ENCODE measurements at regions not wholly inside any gene's neighbourhood (a gene's known extent, or its start where the extent isn't known, plus 50 kb on each side); places are given as distances from the start of the nearest gene placed in this dataset.
A peak's percentile ranks its signal among the peaks of the same experiment; 100 is the strongest.

GRCh38 chr11:59271247-59271755 is 58.6 kb upstream of the MPEG1 start:
- Mint-ChIP-seq H3K9me3 (no peaks in the 10 kb centered on the region), H3K36me3 (peaks cover under 1% of the 10 kb centered on the region), H3K4me1 (peaks cover 76% of the 10 kb centered on the region), H3K27ac (peak overlapping the region; percentile 98), H3K4me3 (peak overlapping the region; percentile 49), H3K27me3 (no peaks in the 10 kb centered on the region)
- ATAC-seq (ENCODE audit: low read depth) (no peak), DNase-seq (ENCODE audit: low spot score in 2 of 2) (no peak)

DNA sequence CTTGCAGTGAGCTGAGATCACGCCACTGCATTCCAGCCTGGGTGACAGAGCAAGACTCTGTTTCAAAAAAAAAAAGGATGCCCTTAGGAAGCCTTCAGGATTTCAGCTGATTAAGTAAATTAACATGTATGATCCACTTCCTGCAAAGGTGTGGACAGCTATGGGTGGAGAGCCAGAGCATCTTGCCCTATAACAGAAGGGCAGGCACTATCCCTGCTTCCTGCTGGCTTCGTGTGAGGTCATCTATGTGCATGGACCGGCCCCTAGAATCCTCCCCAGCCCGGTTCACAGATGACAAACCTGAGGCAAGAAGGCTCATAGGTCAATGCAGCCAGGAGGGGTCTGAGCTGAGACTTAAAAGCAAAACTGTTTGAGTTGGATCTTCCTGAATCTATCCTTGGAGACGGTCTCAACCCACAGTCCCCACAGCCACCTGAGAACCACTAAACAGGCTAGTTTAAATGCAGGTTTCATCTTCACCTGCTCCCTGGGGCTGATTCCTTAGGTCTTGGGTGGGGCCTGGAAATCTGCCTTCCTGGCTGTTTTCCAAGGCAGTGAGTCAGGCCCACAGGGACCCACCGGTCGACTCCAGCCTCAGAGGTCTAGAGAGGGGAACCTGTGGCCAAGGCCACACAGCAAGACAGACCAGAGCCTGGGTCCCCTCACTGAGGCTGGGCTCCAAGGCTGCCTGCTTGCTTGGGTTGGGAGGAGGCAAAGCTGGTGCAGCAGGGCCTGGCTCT is 55.2 kb upstream of the MPEG1 start:
- H3K27me3 Mint-ChIP-seq, result no peaks in the 10 kb centered on the region
- no peak overlapping the region for H3K4me3 Mint-ChIP-seq
- no peak for ATAC-seq (ENCODE audit: low read depth)
- H3K4me1 Mint-ChIP-seq, result peaks cover 54% of the 10 kb centered on the region
- H3K27ac Mint-ChIP-seq, result peak overlapping the region; percentile 63
- H3K9me3 Mint-ChIP-seq, result no peaks in the 10 kb centered on the region
- no peaks in the 10 kb centered on the region for H3K36me3 Mint-ChIP-seq
- DNase-seq (ENCODE audit: low spot score in 2 of 2), result no peak

GRCh38 chr11:59267196-59267595 is 54.5 kb upstream of the MPEG1 start:
- Mint-ChIP-seq H3K9me3 (no peaks in the 10 kb centered on the region), H3K27ac (peak overlapping the region; percentile 56), H3K36me3 (no peaks in the 10 kb centered on the region), H3K27me3 (no peaks in the 10 kb centered on the region), H3K4me1 (peaks cover 52% of the 10 kb centered on the region), H3K4me3 (no peak overlapping the region)
- ATAC-seq (ENCODE audit: low read depth), result peak; percentile 10
- DNase-seq (ENCODE audit: low spot score in 2 of 2), result no peak

GRCh38 chr11:59266491-59266890 is 53.8 kb upstream of the MPEG1 start:
- Mint-ChIP-seq H3K27ac (peak overlapping the region; percentile 62), H3K9me3 (no peaks in the 10 kb centered on the region), H3K4me3 (no peak overlapping the region), H3K27me3 (no peaks in the 10 kb centered on the region), H3K36me3 (no peaks in the 10 kb centered on the region), H3K4me1 (peaks cover 44% of the 10 kb centered on the region)
- DNase-seq (ENCODE audit: low spot score in 2 of 2) (no peak), ATAC-seq (ENCODE audit: low read depth) (no peak)

DNA sequence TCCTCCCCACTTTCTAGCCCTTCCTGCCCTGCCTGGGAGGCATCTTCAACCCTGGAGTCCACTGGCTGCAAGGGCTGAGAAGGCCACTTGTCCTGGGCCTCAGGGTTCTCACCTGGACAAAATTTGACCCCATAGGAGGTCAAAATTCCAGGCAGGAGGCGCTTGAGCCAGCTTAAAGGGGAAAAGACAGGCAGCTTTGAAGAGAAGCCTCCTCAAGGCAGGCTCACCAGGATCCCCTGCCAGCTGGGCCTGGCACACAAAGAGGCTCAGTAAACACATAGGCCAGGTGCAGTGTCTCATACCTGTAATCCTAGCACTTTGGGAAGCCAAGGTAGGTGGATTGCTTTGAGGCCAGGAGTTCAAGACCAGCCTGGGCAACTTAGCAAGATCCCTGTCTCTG is 53.0 kb upstream of the MPEG1 start:
- Mint-ChIP-seq H3K36me3 (no peaks in the 10 kb centered on the region), H3K4me1 (peaks cover 39% of the 10 kb centered on the region), H3K4me3 (no peak overlapping the region), H3K9me3 (no peaks in the 10 kb centered on the region), H3K27me3 (no peaks in the 10 kb centered on the region), H3K27ac (peak overlapping the region; percentile 62)
- no peak for ATAC-seq (ENCODE audit: low read depth)
- DNase-seq (ENCODE audit: low spot score in 2 of 2), result no peak

GRCh38 chr11:59264736-59265135 is 52.0 kb upstream of the MPEG1 start:
- Mint-ChIP-seq H3K4me3 (no peak overlapping the region), H3K9me3 (no peaks in the 10 kb centered on the region), H3K4me1 (peaks cover 37% of the 10 kb centered on the region), H3K36me3 (no peaks in the 10 kb centered on the region), H3K27me3 (no peaks in the 10 kb centered on the region), H3K27ac (peak overlapping the region; percentile 55)
- ATAC-seq (ENCODE audit: low read depth) (no peak), DNase-seq (ENCODE audit: low spot score in 2 of 2) (no peak)

- peaks cover 38% of the 10 kb centered on the region for H3K4me1 Mint-ChIP-seq
- H3K4me3 Mint-ChIP-seq, result no peak overlapping the region
- DNase-seq (ENCODE audit: low spot score in 2 of 2), result peak; percentile 62 to 65
Observed at GRCh38 chr11:59263225-59263894, 50.6 kb upstream of the MPEG1 start.

More at GRCh38 chr11:59263225-59263894, 50.6 kb upstream of the MPEG1 start:
- Mint-ChIP-seq H3K27ac (no peak overlapping the region), H3K27me3 (no peaks in the 10 kb centered on the region), H3K9me3 (no peaks in the 10 kb centered on the region), H3K36me3 (no peaks in the 10 kb centered on the region)
- ATAC-seq (ENCODE audit: low read depth), result peak; percentile 77
